ENCODE measurements at regions not wholly inside any gene's neighbourhood (a gene's known extent, or its start where the extent isn't known, plus 50 kb on each side); places are given as distances from the start of the nearest gene placed in this dataset.
A peak's percentile ranks its signal among the peaks of the same experiment; 100 is the strongest.

DNA sequence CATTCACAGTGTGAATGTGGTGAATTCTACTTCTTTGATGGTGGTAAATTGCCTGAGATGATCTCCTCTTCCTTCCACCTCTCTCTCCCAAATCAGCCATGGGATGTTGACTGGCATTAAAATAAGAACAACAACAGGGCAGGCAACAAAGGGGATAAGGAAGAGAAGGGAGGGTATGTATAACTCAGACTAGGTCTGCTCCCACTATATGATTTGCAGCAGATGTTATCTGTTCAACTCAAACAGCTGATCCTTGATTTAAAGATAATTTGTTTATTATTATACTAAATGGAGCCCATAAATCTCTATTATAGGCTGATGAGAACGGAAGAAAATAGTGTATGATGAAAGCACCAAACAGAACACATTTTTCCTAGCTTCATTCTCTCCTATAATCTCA lies 262.0 kb downstream of the BTBD3 start:
- intact Hi-C loops (cut with DNase I) = no loop called here
- WGBS, 3 donors = 77 to 80% (median 78%) methylated on average over 1 of the region's 1 CpG
- Histone ChIP-seq H3K27me3 (ENCODE audit: insufficient read depth in 3 of 3, low read length in 2 of 3) (no peaks in the 10 kb centered on the region), H3K27ac (no peak overlapping the region), H3K4me3 (no peak overlapping the region), H3K4me1 (no peaks in the 10 kb centered on the region), H3K36me3 (ENCODE audit: insufficient read depth in 1 of 2, low read depth in 1 of 2) (no peaks in the 10 kb centered on the region), H3K9me3 (no peaks in the 10 kb centered on the region)
- TF ChIP-seq, protein P1, sequence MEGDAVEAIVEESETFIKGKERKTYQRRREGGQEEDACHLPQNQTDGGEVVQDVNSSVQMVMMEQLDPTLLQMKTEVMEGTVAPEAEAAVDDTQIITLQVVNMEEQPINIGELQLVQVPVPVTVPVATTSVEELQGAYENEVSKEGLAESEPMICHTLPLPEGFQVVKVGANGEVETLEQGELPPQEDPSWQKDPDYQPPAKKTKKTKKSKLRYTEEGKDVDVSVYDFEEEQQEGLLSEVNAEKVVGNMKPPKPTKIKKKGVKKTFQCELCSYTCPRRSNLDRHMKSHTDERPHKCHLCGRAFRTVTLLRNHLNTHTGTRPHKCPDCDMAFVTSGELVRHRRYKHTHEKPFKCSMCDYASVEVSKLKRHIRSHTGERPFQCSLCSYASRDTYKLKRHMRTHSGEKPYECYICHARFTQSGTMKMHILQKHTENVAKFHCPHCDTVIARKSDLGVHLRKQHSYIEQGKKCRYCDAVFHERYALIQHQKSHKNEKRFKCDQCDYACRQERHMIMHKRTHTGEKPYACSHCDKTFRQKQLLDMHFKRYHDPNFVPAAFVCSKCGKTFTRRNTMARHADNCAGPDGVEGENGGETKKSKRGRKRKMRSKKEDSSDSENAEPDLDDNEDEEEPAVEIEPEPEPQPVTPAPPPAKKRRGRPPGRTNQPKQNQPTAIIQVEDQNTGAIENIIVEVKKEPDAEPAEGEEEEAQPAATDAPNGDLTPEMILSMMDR (IDR thresholded peaks at IDR 0.05) = no peak
- DNase-seq (no peak), ATAC-seq (no peak)

DNA sequence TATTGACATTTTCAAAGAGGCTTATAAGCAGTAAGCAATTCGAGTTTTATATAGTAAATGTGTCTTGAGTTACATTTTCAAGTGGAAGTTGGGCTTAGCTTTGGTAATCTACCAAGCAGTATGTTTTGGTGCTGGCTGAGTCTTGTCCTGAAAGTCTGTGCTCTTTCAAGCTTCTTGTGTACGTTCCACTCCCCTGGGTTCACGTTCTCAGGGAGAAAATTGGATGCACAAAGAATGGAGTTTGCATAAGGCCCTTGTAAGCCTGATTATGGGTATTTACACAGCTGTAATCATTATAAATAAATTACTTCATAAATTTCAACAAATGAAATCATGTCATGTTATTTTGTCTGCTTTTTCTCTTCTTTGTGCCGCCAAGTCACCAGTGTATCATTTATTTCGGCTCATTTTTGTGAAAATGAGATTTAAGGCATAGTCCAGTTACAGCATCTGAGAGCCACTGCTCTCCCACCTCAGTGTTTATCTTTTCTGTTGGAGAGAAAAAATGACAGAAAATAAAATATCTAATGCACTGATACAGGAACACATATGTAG lies 262.5 kb downstream of the BTBD3 start:
- TF ChIP-seq, protein P1 (IDR thresholded peaks at IDR 0.05) = no peak
- Histone ChIP-seq H3K4me1 (no peaks in the 10 kb centered on the region), H3K9me3 (no peaks in the 10 kb centered on the region), H3K36me3 (ENCODE audit: insufficient read depth in 1 of 2, low read depth in 1 of 2) (no peaks in the 10 kb centered on the region), H3K4me3 (no peak overlapping the region), H3K27me3 (ENCODE audit: insufficient read depth in 3 of 3, low read length in 2 of 3) (no peaks in the 10 kb centered on the region), H3K27ac (no peak overlapping the region)
- DNase-seq (no peak), ATAC-seq (no peak)
- WGBS, 3 donors = 78 to 85% (median 79%) methylated on average over 5 of the region's 5 CpGs
- intact Hi-C loops (cut with DNase I) = no loop called here

DNA sequence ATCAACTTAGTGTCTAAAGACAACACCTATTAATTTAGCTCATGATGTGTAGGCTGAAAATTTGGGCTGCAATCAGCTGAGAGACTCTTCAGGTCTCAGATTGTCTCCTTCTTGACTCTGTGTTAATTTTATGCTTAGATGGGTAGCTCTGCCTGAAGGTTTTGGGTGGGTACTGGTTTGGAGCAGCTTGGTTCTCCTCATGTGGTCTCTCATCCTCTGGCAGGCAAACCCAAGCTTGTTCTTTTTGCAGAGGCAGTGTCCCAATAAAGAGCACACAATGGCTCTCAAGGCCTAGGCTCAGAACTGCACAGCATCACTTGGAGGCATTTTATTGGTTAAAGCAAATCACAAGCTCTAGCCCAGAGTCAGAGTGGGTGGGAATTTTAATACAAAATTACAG lies 280.6 kb downstream of the BTBD3 start:
- intact Hi-C loops (cut with DNase I) = no loop called here
- H3K27ac ChIP-seq = no peak overlapping the region
- H3K27me3 ChIP-seq (ENCODE audit: insufficient read depth in 3 of 3, low read length in 2 of 3) = no peaks in the 10 kb centered on the region
- H3K36me3 ChIP-seq (ENCODE audit: insufficient read depth in 1 of 2, low read depth in 1 of 2) = no peaks in the 10 kb centered on the region
- no peak overlapping the region for H3K4me3 ChIP-seq
- no peaks in the 10 kb centered on the region for H3K9me3 ChIP-seq
- TF ChIP-seq, protein P1 (IDR thresholded peaks at IDR 0.05) = no peak
- no peak for DNase-seq
- no peak for ATAC-seq
- no peaks in the 10 kb centered on the region for H3K4me1 ChIP-seq

DNA sequence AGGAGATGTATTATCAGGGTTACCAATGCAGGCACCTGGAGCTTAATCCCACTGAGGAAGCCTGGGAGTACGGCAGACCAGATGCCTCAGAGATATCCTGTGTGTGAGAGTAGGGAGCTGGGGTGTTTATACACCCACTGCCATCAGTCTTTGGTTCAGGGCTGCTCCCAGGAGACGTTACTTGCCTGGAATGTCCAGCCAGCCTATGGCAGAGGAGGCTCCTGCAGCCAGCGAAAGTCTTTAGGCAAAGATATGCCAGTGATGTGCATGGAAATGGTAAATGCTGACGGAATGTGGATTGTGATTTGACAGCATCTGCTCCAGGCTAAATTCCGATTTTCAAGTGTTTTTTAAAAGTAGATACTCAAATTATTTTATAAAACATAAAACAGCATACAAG lies 282.0 kb downstream of the BTBD3 start:
- intact Hi-C loops (cut with DNase I) = no loop called here
- Histone ChIP-seq H3K27ac (no peak overlapping the region), H3K36me3 (ENCODE audit: insufficient read depth in 1 of 2, low read depth in 1 of 2) (no peaks in the 10 kb centered on the region), H3K4me3 (no peak overlapping the region), H3K4me1 (no peaks in the 10 kb centered on the region), H3K27me3 (ENCODE audit: insufficient read depth in 3 of 3, low read length in 2 of 3) (no peaks in the 10 kb centered on the region), H3K9me3 (no peaks in the 10 kb centered on the region)
- TF ChIP-seq, protein P1 (IDR thresholded peaks at IDR 0.05) = no peak
- 81 to 96% (median 81%) methylated on average over 4 to 5 of the region's 5 CpGs for WGBS, 3 donors
- DNase-seq = no peak
- no peak for ATAC-seq

DNA sequence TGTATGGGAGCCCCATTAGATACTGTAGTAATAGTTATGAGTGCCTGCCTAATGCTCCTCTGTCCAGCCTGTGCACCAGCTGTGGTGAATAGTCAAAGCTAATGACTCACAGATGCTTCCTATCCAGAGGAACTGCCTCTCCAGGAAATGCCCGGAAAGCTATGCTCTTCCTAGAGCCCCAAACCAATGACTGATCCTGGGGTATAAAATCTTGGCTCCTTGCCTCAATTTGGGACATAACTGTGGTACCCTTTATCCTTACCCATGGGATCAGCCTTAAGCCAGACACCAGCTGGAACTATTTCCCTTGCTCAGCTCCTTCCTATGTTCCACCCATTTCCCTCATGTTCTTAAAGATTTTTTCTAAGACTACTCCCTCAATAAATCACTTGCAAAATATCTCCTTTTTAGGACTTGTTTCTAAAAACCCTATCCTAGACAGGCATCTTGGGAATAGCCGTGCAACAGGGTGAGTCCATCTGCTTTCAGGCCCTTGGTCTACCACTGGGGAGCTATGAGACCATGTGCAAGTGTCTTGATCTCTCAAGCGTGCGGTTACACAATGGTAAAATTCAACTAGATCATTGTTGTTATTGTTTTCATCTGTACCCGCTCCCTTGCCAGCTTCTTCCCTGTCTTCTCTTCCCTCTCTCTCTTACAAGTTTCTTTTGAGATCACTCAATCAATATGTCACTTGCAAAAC lies 283.7 kb downstream of the BTBD3 start:
- Histone ChIP-seq H3K27ac (no peak overlapping the region), H3K27me3 (ENCODE audit: insufficient read depth in 3 of 3, low read length in 2 of 3) (no peaks in the 10 kb centered on the region), H3K4me3 (no peak overlapping the region), H3K36me3 (ENCODE audit: insufficient read depth in 1 of 2, low read depth in 1 of 2) (no peaks in the 10 kb centered on the region), H3K9me3 (peaks cover 12% of the 10 kb centered on the region), H3K4me1 (no peaks in the 10 kb centered on the region)
- DNase-seq = no peak
- ATAC-seq = peak in 2 of 4 donors; percentile 31 to 33
- 59 to 63% (median 62%) methylated on average over 5 of the region's 5 CpGs for WGBS, 3 donors
- intact Hi-C loops (cut with DNase I) = no loop called here
- TF ChIP-seq, protein P1 (IDR thresholded peaks at IDR 0.05) = no peak
